GM19239 (cell line): ENCODE measurements at regions not wholly inside any gene's neighbourhood (a gene's known extent, or its start where the extent isn't known, plus 50 kb on each side); places are given as distances from the start of the nearest gene placed in this dataset.
"Not testable (repeated sequence)": the region's sequence is repeated elsewhere in the genome, so short reads cannot be mapped to it uniquely, and the experiment has no call there.

Source experiments
- DNase-seq: peaks from one replicate; pipeline ENCODE4 v3.0.0; 2011; ENCODE audit warnings: low spot score; ENCODE audit not compliant: insufficient read length
- FAIRE-seq: peaks from 2 replicates; lab custom pipeline; 2011; peaks lifted over from hg19 to GRCh38; lab: Jason Lieb, UNC

DNA sequence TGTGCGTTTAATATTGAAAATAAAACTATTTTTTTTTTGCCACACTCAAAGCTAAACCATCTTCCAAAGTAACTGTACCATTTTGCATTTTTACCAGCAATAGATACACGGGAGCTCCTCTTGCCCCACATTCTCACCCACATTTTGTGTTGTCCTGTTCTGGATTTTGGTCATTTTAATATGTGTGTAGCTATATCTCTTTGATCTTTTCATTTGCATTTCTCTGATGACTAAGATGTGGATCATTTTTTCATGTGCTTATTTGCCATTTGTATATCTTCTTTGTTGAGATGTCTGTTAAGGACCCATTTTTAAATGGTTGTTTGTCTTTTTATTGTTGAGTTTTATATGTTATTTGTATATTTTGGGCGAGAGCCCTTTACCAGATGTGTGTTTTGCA, 1543.5 kb downstream of the GRIK2 start:
- FAIRE-seq, result no peak

GRCh38 chr6:102928109-102928508, 1534.6 kb downstream of the GRIK2 start:
- FAIRE-seq (no peak), DNase-seq (no peak)

More for the DNA sequence above, 1543.5 kb downstream of the GRIK2 start:
- no peak for DNase-seq

DNA sequence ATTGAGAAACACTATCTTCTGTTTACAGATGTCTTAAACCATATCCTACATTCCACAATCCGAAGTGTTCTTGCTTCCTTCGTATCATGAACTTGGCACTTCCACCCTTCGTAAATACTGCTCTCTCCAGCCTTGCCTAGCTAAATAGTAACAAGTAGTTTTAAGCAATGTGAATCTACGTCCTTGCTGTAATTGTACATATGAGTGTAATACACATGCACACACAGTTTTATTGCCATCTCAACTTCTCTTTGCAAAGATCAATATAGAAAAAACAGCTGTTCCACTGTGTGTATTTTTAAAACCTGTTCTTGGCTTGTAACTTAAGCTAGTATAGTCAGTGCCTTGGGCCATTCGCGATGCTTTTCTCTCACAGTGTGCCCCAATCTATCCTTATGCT, 1524.7 kb downstream of the GRIK2 start:
- FAIRE-seq, result no peak

GRCh38 chr6:102911571-102911970, 1518.1 kb downstream of the GRIK2 start:
- no peak for FAIRE-seq

More for the DNA sequence above, 1524.7 kb downstream of the GRIK2 start:
- no peak for DNase-seq

DNA sequence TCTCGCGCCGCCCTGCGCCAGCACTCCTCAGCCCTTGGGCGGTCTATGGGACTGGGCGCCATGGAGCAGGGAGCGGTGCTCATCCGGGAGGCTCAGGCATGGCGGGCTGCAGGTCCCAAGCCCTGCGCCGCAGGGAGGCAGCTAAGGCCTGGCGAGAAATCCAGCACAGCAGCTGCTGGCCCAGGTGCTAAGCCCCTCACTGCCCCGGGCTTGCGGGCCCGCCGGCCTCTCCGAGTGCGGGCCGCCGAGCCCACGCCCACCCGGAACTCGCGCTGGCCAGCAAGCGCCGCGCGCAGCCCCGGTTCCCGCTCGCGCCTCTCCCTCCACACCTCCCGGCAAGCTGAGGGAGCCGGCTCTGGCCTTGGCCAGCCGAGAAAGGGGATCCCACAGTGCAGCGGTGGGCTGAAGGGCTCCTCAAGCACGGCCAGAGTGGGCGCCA, 1517.2 kb downstream of the GRIK2 start:
- not testable (repeated sequence) for FAIRE-seq, DNase-seq

More at GRCh38 chr6:102911571-102911970, 1518.1 kb downstream of the GRIK2 start:
- no peak for DNase-seq

DNA sequence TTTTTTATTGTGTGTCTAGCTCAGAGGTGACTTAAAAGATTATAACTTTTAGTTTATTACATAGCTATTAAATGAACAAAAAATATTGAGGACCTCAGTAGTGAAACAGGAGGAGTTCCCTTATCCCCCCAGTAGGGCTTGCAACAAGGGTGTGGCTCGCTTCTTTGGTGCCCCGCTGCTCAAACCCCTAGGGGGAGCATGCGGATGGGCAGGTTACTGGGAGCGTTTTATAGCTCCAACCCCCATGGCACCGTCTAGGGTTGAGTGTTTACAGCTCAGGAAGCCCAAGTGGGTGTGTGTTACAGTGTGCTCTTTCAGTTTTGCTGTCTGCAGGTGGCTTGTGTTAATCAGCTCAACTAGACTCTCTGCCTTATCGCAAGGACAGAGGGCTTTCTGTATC, 1513.7 kb downstream of the GRIK2 start:
- DNase-seq (no peak), FAIRE-seq (no peak)

DNA sequence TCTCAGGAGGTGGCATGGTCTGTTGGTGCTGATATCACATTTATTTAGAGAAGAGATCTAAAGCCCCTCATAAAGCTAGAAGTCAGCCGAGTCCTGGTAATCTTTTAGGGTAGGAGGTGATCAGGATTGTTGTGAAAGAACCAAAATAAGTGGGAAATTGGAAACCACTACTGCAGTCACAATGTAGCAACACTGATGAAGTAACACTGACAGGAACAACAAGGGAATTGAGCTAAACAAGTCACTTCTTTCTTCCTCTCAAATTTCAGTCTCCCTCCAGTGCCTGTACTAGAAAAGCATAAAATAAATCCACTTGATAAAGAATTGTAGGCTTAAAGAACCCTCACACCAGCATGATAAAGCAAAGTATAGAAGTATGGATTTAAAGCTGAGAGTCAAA, 1509.0 kb downstream of the GRIK2 start:
- DNase-seq, result no peak
- FAIRE-seq, result no peak

- FAIRE-seq (no peak), DNase-seq (no peak)
These were observed 1502.2 kb downstream of the GRIK2 start for GRCh38 chr6:102895683-102896082.

DNA sequence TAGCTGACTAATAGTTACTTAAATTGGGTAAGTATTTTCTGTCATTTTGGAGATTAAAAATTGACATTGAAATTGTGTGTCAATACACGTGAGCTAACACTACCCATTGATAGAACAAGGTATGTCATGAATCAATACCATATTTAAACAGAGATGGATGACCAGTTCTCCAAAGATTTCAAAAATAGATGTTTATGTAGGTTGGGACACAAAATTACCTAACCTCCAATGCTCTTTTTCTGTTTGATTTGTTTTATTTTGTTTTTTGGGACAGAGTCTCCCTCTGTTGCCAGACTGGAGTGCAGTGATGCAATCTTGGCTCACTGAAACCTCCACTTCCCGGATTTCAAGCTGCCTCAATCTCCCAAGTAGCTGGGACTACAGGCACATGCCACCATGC, 1491.7 kb downstream of the GRIK2 start:
- no peak for FAIRE-seq
- DNase-seq, result no peak

DNA sequence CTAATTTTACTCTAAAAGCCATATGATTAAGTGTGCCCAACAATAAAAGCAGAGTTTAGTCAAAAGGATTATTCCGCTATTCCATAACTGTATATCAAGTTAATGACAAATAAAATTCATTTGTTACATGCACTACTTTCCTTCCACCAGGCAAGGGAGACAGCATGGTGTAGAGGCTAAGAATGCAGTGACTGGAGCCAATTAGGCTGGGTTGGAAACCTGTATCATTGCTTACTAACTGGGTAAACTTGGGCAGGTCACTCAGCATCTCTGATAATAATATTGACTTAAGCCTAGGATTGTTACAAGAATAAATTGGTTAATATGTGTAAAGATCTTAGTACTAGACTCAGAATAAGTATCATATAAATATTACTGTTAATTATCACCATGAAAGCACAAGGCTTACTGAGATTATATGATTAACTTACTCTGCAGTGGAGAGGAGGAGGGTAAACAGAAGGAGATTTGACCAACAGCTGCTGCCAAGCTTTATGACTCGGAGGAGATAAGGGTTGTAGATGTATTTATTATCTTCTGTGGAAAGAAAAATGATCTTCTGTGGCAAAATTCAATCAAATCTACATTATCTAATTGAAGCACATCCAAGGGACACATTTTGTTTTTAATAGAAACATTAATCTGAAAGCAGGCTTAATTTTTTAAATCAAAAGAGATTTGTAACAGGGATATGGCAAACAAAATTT, 1459.9 kb downstream of the GRIK2 start:
- DNase-seq (no peak), FAIRE-seq (no peak)

DNA sequence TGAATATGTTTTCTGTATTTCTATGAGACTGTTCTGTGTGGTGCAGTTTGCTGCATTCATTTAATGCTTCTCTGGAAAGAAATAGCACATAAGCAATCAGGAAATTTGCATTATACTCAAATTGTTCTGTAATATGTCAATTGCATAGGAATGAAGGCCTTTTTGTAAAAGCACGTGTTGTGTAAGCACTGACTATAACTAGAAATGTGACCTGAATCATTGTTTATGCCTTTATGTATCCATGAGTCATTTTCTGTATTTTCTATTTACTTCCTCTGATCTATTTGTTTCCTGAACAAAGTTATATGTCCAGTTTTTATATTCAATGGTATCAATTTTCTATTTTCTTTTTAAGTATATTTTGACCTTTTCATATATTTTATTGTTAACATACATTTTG, 1455.3 kb downstream of the GRIK2 start:
- no peak for DNase-seq
- FAIRE-seq, result no peak

DNA sequence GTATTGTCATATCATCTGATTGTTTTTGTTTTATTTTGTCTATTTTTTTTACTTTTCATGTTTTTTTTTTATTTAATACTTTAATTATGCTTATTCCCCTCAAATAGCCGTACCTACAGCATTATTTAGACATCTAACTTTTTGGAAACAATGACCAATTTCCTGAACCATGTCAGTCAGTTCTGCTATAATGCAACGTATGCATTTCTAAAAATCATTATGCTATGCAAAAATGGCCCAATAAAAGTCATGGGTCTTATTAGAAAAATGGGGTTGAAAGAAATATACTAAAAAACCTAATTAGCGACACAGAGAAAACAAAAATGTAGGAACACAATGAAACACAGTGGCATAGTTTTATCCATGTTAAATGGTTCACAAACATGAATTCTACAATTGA, 1454.7 kb downstream of the GRIK2 start:
- FAIRE-seq (no peak), DNase-seq (no peak)

DNA sequence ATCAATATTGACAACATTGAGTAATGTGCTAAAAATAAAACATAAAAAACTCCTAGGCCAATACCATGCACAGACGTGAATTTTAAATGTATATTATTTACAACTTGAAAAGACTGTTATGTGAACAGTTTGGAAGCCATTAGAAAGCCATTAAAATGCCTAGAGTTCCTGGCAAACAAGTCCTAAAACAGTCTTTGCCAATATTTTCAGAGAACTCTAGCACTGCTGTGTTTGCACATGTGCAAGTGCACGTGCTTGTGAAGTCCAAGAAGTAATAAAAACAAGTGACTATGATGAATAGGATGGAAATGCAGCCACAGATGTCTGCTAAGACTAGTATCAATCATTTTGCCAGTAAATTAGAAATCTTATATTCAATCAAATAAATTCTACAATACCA, 1447.6 kb downstream of the GRIK2 start:
- no peak for FAIRE-seq
- no peak for DNase-seq

DNA sequence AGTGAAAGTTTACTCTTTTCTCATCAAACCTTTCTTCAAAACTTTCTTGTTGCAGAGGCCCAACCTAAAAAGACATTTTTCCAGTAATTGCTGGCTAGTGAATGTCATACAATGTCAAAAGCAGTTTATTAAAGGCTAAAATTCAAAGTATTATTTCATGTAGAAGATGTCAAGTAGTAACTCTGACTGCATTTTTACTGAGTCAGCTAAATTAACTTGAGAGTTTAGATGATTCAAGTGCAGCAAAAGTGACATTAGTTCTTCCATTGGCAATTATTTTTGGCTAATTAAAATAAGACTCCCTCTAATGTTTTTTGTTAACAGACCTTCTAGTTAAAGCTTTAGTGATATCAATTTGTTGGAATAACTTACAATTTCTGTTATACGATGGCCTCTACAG, 1438.5 kb downstream of the GRIK2 start:
- DNase-seq (no peak), FAIRE-seq (no peak)

DNA sequence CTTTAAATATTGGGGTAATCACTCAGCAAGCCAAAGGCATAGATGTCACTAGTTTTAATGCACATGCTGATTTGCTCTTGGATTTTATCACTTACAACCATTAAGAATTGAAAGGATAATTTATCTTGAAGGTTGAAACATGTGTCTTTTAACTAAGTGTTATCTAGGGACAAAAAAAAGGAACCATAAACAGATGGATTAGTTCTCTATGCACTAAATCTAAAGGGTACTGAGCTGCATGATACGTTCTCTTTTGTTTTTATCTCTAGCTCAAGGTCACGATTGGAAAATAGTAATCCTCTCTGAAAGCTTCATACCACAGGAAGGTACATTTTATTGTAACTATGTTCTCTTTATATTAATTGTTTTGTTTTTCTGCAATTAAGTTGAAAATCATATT, 1426.6 kb downstream of the GRIK2 start:
- FAIRE-seq (no peak), DNase-seq (no peak)

GRCh38 chr6:102815207-102815606, 1421.7 kb downstream of the GRIK2 start:
- no peak for FAIRE-seq
- no peak for DNase-seq

GRCh38 chr6:102813489-102814275, 1420.2 kb downstream of the GRIK2 start:
- FAIRE-seq, result no peak

GRCh38 chr6:102812242-102812641, 1418.7 kb downstream of the GRIK2 start:
- FAIRE-seq (no peak), DNase-seq (no peak)

More at GRCh38 chr6:102813489-102814275, 1420.2 kb downstream of the GRIK2 start:
- no peak for DNase-seq

DNA sequence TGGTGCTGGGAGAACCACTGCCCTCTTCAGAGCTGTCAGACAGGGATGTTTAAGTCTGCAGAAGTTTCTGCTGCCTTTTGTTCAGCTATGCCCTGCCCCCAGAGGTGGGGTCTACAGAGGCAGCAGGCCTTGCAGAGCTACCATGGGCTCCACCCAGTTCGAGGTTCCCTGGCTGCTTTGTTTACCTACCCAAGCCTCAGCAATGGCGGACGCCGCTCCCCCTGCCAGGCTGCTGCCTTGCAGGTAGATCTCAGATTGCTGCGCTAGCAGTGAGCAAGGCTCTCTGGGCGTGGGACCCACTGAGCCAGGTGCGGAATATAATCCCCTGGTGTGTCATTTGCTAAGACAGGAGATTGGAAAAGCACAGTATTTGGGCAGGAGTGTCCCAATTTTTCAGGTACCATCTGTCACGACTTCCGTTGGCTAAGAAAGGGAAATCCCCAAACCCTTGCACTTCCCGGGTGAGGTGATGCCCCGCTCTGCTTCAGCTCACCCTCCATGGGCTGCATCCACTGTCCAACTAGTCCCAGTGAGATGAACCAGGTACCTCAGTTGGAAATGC, 1415.5 kb downstream of the GRIK2 start:
- not testable (repeated sequence) for FAIRE-seq

DNA sequence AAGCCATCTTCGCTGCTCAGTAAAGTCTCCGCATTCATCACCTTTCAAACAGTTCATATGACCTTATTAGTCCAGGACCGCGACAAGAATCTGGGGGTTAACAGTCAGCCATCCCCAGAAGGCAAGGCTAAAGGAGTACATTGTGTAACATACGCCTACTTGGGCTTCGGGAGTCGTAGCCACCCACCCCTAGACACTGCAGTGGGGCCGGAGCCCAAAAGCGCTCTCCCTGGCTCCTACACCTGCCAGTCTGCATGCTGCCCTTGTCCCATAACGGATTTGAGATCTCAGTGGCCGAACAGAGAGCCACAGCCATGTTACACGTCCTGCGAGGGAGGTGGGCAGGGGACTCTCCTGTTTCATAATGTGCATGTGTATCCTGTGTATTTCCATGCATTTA, 1405.5 kb downstream of the GRIK2 start:
- DNase-seq (no peak), FAIRE-seq (no peak)

More for the DNA sequence above, 1415.5 kb downstream of the GRIK2 start:
- not testable (repeated sequence) for DNase-seq

GRCh38 chr6:102798636-102799035, 1405.1 kb downstream of the GRIK2 start:
- FAIRE-seq (no peak), DNase-seq (no peak)
